GM23338 (cell line): ENCODE measurements at regions not wholly inside any gene's neighbourhood (a gene's known extent, or its start where the extent isn't known, plus 50 kb on each side); places are given as distances from the start of the nearest gene placed in this dataset.

Experiments used
- ATAC-seq: fragments of 200-7000 bp; cut with Tn5 transposase; 3 replicates; pipeline ENCODE4 v1.9.1; 2020
- DNase-seq: peaks from one replicate; pipeline ENCODE4 v3.0.0-alpha.2; 2015; ENCODE audit warnings: low spot score
- H2AFZ ChIP-seq: fragments of 200-600 bp; sonication (generic); 2 replicates; pipeline ENCODE4 v1.8.0; 2016; ENCODE audit warnings: antibody characterized with exemption, mild to moderate bottlenecking, moderate library complexity
- H3F3A ChIP-seq: fragments of 200-600 bp; sonication (generic); replicated peaks from 2 replicates; pipeline ENCODE4 v1.8.0; 2017; ENCODE audit warnings: antibody characterized with exemption, mixed run types, low read depth
- H3K27ac ChIP-seq: fragments of 200-600 bp; sonication (generic); 2 replicates; pipeline ENCODE4 v1.6.1; 2016; ENCODE audit warnings: low read depth
- H3K27me3 ChIP-seq: fragments of 200-600 bp; sonication (generic); 2 replicates; pipeline ENCODE4 v1.8.0; 2016; ENCODE audit warnings: mild to moderate bottlenecking, mixed run types, moderate library complexity; ENCODE audit not compliant: insufficient read depth
- H3K36me3 ChIP-seq: fragments of 200-600 bp; sonication (generic); 2 replicates; pipeline ENCODE4 v1.8.0; 2016; ENCODE audit warnings: mild to moderate bottlenecking; ENCODE audit not compliant: insufficient read depth
- H3K4me1 ChIP-seq: fragments of 200-600 bp; sonication (generic); 2 replicates; pipeline ENCODE4 v1.8.0; 2016; ENCODE audit warnings: mild to moderate bottlenecking, moderate library complexity; ENCODE audit not compliant: insufficient read depth
- H3K4me2 ChIP-seq: fragments of 200-600 bp; sonication (generic); 2 replicates; pipeline ENCODE4 v1.7.1; 2017; ENCODE audit warnings: mixed run types
- H3K4me3 ChIP-seq: fragments of 200-600 bp; sonication (generic); 2 replicates; pipeline ENCODE4 v1.6.1; 2016; ENCODE audit warnings: mixed run types
- H3K79me2 ChIP-seq: fragments of 200-600 bp; sonication (generic); replicated peaks from 2 replicates; pipeline ENCODE4 v1.8.0; 2017; ENCODE audit warnings: mild to moderate bottlenecking; ENCODE audit not compliant: insufficient read depth
- H3K9me2 ChIP-seq: fragments of 200-600 bp; sonication (generic); 2 replicates; pipeline ENCODE4 v1.8.0; 2017; ENCODE audit not compliant: insufficient read depth
- H4K20me1 ChIP-seq: fragments of 200-600 bp; sonication (generic); replicated peaks from 2 replicates; pipeline ENCODE4 v1.8.0; 2017; ENCODE audit warnings: mild to moderate bottlenecking; ENCODE audit not compliant: insufficient read depth
- H3K27ac Mint-ChIP-seq: 2 replicates; pipeline ENCODE4 v1.8.0; 2020; ENCODE audit warnings: inconsistent platforms, mild to moderate bottlenecking, moderate library complexity, mixed read lengths
- H3K27me3 Mint-ChIP-seq: 3 replicates; pipeline ENCODE4 v1.8.0; 2022; ENCODE audit warnings: low read depth, mild to moderate bottlenecking, moderate library complexity, mixed read lengths, inconsistent platforms; ENCODE audit not compliant: insufficient read depth, poor library complexity
- H3K36me3 Mint-ChIP-seq: 3 replicates; pipeline ENCODE4 v1.8.0; 2021; ENCODE audit warnings: low read depth, mild to moderate bottlenecking, inconsistent platforms, moderate library complexity, mixed read lengths
- H3K4me1 Mint-ChIP-seq: 3 replicates; pipeline ENCODE4 v1.8.0; 2020; ENCODE audit warnings: mild to moderate bottlenecking, inconsistent platforms, mixed read lengths
- H3K4me3 Mint-ChIP-seq: 3 replicates; pipeline ENCODE4 v1.8.0; 2021; ENCODE audit warnings: moderate library complexity, mild to moderate bottlenecking, inconsistent platforms, mixed read lengths
- H3K9me3 Mint-ChIP-seq: 3 replicates; pipeline ENCODE4 v1.8.0; 2020; ENCODE audit warnings: moderate library complexity, mild to moderate bottlenecking, inconsistent platforms, mixed read lengths
- CREB1 ChIP-seq: fragments of 250-450 bp; sonication (Bioruptor Pico); IDR thresholded peaks from 2 replicates; pipeline ENCODE4 v1.5.0; 2020; ENCODE audit warnings: low read depth, mild to moderate bottlenecking, moderate library complexity
- EZH2 ChIP-seq: fragments of 200-600 bp; sonication (generic); IDR thresholded peaks from one replicate; pipeline ENCODE4 v1.8.0; 2017; ENCODE audit warnings: antibody characterized with exemption, mild to moderate bottlenecking, low read depth; ENCODE audit not compliant: unreplicated experiment
- EZH2phosphoT487 ChIP-seq: fragments of 200-600 bp; sonication (generic); IDR thresholded peaks from one replicate; pipeline ENCODE4 v1.8.1; 2018; ENCODE audit warnings: antibody characterized with exemption; ENCODE audit not compliant: unreplicated experiment
- JUNB ChIP-seq: IDR thresholded peaks from one replicate; pipeline ENCODE4 v1.6.1; 2016; ENCODE audit warnings: antibody characterized with exemption; ENCODE audit not compliant: unreplicated experiment
- NANOG ChIP-seq: IDR thresholded peaks from 2 replicates; pipeline ENCODE4 v1.6.1; 2016; ENCODE audit warnings: antibody characterized with exemption, borderline replicate concordance
- POLR2AphosphoS5 ChIP-seq: IDR thresholded peaks from 2 replicates; pipeline ENCODE4 v1.6.1; 2016; ENCODE audit warnings: antibody characterized with exemption, low read depth
- STAT1 ChIP-seq: IDR thresholded peaks from one replicate; pipeline ENCODE4 v1.6.1; 2016; ENCODE audit warnings: antibody characterized with exemption; ENCODE audit not compliant: unreplicated experiment
- ZNF114 ChIP-seq: fragments of 250-450 bp; sonication (Bioruptor Pico); IDR thresholded peaks from 2 replicates; pipeline ENCODE4 v1.5.0; 2020; ENCODE audit warnings: mild to moderate bottlenecking, moderate library complexity
- ZNF331 ChIP-seq: fragments of 250-450 bp; sonication (Bioruptor Pico); IDR thresholded peaks from 2 replicates; pipeline ENCODE4 v1.5.0; 2020; ENCODE audit warnings: low read depth, mild to moderate bottlenecking, moderate library complexity
- TF ChIP-seq, protein P1 (sequence below), 2 experiments: fragments of 200-600 bp in 1 of 2; sonication (generic) in 1 of 2; conservative IDR thresholded peaks; 2 replicates each; pipeline versions ENCODE4 v1.5.1 to v1.6.1; 2016 to 2017; ENCODE audit warnings: antibody characterized with exemption in 2 of 2, low read depth in 2 of 2, mild to moderate bottlenecking in 2 of 2, moderate library complexity in 1 of 2
- TF ChIP-seq, protein P2 (sequence below): IDR thresholded peaks from one replicate; pipeline ENCODE4 v1.6.1; 2018; ENCODE audit warnings: antibody characterized with exemption; ENCODE audit not compliant: unreplicated experiment

- H4K20me1 ChIP-seq = no peaks in the 10 kb centered on the region
- TF ChIP-seq STAT1 (no peak), POLR2AphosphoS5 (no peak), ZNF114 (CRISPR knock-in tag) (no peak), EZH2phosphoT487 (no peak), CREB1 (no peak)
- TF ChIP-seq, protein P1, sequence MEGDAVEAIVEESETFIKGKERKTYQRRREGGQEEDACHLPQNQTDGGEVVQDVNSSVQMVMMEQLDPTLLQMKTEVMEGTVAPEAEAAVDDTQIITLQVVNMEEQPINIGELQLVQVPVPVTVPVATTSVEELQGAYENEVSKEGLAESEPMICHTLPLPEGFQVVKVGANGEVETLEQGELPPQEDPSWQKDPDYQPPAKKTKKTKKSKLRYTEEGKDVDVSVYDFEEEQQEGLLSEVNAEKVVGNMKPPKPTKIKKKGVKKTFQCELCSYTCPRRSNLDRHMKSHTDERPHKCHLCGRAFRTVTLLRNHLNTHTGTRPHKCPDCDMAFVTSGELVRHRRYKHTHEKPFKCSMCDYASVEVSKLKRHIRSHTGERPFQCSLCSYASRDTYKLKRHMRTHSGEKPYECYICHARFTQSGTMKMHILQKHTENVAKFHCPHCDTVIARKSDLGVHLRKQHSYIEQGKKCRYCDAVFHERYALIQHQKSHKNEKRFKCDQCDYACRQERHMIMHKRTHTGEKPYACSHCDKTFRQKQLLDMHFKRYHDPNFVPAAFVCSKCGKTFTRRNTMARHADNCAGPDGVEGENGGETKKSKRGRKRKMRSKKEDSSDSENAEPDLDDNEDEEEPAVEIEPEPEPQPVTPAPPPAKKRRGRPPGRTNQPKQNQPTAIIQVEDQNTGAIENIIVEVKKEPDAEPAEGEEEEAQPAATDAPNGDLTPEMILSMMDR (conservative IDR thresholded peaks at IDR 0.05; ENCODE audit: low read depth in 2 of 2) = no peak
- no peaks in the 10 kb centered on the region for H3K36me3 ChIP-seq
- peaks cover 14% of the 10 kb centered on the region; the same call in 1 of the 2 replicates for H3K9me2 ChIP-seq
- Mint-ChIP-seq H3K4me3 (no peak overlapping the region), H3K27ac (no peak overlapping the region), H3K4me1 (no peaks in the 10 kb centered on the region), H3K36me3 (no peaks in the 10 kb centered on the region), H3K27me3 (peaks cover 2% of the 10 kb centered on the region), H3K9me3 (no peaks in the 10 kb centered on the region; the same call in 1 of the 3 replicates)
- H3K4me2 ChIP-seq = no peak overlapping the region
- no peak overlapping the region for H3K4me3 ChIP-seq
- no peaks in the 10 kb centered on the region for H3K27me3 ChIP-seq
- H3K27ac ChIP-seq = no peak overlapping the region
- H3K4me1 ChIP-seq = no peaks in the 10 kb centered on the region
- no peak for ATAC-seq
- H3K79me2 ChIP-seq = no peaks in the 10 kb centered on the region
- DNase-seq = no peak
- no peaks in the 10 kb centered on the region for H3F3A ChIP-seq
- peak overlapping the region; percentile 45; the same call in 1 of the 2 replicates for H2AFZ ChIP-seq
These were observed 828.6 kb downstream of the QKI start for GRCh38 chr6:164243012-164243610.

DNA sequence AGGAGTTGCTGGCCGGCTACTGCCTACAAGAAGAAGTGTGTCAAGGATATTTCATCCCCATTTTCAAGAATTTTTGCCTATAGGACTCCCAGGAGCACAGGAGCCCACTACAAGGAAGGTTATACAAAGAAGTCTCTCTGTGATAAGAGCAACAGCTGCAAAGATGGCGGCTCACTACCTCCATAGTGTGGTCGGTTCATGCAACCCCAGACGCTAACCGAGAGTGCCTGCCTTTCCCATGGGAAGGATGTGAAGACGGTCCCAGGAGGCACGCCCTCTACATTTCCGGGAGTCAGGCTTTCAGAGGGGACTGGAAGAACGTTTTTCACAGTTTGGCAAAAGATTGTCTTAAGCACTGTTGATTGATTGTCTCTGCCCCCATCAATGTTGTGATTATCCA, 816.3 kb downstream of the QKI start:
- Histone ChIP-seq H3K79me2 (no peaks in the 10 kb centered on the region), H3K27me3 (no peaks in the 10 kb centered on the region), H4K20me1 (no peaks in the 10 kb centered on the region), H2AFZ (peak overlapping the region; percentile 23; the same call in 1 of the 2 replicates), H3K4me3 (no peak overlapping the region), H3K4me2 (no peak overlapping the region), H3K36me3 (no peaks in the 10 kb centered on the region), H3K27ac (no peak overlapping the region), H3K9me2 (peaks cover 17% of the 10 kb centered on the region), H3F3A (no peaks in the 10 kb centered on the region), H3K4me1 (no peaks in the 10 kb centered on the region)
- H3K36me3 Mint-ChIP-seq = peaks cover 5% of the 10 kb centered on the region; the same call in 1 of the 3 replicates
- H3K27ac Mint-ChIP-seq = no peak overlapping the region
- H3K4me3 Mint-ChIP-seq = no peak overlapping the region
- no peaks in the 10 kb centered on the region for H3K4me1 Mint-ChIP-seq
- DNase-seq (no peak), ATAC-seq (no peak)
- H3K9me3 Mint-ChIP-seq = peaks cover 13% of the 10 kb centered on the region; the same call in 2 of the 3 replicates
- H3K27me3 Mint-ChIP-seq = no peaks in the 10 kb centered on the region
- TF ChIP-seq, protein P2, sequence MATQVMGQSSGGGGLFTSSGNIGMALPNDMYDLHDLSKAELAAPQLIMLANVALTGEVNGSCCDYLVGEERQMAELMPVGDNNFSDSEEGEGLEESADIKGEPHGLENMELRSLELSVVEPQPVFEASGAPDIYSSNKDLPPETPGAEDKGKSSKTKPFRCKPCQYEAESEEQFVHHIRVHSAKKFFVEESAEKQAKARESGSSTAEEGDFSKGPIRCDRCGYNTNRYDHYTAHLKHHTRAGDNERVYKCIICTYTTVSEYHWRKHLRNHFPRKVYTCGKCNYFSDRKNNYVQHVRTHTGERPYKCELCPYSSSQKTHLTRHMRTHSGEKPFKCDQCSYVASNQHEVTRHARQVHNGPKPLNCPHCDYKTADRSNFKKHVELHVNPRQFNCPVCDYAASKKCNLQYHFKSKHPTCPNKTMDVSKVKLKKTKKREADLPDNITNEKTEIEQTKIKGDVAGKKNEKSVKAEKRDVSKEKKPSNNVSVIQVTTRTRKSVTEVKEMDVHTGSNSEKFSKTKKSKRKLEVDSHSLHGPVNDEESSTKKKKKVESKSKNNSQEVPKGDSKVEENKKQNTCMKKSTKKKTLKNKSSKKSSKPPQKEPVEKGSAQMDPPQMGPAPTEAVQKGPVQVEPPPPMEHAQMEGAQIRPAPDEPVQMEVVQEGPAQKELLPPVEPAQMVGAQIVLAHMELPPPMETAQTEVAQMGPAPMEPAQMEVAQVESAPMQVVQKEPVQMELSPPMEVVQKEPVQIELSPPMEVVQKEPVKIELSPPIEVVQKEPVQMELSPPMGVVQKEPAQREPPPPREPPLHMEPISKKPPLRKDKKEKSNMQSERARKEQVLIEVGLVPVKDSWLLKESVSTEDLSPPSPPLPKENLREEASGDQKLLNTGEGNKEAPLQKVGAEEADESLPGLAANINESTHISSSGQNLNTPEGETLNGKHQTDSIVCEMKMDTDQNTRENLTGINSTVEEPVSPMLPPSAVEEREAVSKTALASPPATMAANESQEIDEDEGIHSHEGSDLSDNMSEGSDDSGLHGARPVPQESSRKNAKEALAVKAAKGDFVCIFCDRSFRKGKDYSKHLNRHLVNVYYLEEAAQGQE = no peak
- TF ChIP-seq ZNF114 (CRISPR knock-in tag) (no peak), JUNB (no peak), NANOG (no peak), ZNF331 (CRISPR knock-in tag) (no peak), EZH2 (no peak), EZH2phosphoT487 (no peak)
- TF ChIP-seq, protein P1 (conservative IDR thresholded peaks at IDR 0.05; ENCODE audit: low read depth in 2 of 2) = no peak
